ENCODE measurements at regions not wholly inside any gene's neighbourhood (a gene's known extent, or its start where the extent isn't known, plus 50 kb on each side); places are given as distances from the start of the nearest gene placed in this dataset.

DNA sequence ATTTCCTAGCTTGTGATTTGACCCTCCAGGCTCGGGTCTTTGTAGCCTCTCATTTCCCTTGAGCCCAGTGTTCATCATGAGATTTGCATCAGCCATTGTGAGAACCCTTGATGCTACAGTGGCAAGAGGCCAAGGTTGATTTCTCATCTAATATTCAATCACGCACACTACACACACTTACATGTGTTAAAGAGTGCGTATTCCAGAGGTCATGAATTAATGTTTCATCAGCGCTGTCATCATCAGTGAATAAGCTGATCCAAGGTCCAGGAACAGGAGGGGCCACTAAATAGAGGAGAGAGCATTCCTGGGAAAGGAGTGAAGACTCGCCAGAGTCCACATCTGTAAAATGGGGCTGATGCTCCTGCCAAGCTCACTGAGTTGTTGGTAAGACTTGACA lies 276.1 kb upstream of the SIX2 start:
- Histone ChIP-seq H3K9ac (ENCODE audit: low read length) (no peak overlapping the region), H2BK12ac (ENCODE audit: low read length) (no peak overlapping the region), H3K9me3 (ENCODE audit: insufficient read depth, low read depth, low read length) (peaks cover 2% of the 10 kb centered on the region), H3K4me1 (ENCODE audit: control insufficient read depth in 1 of 2, insufficient read depth in 2 of 2, low read length in 2 of 2) (no peaks in the 10 kb centered on the region), H4K12ac (ENCODE audit: low read depth, low read length) (no peak overlapping the region), H3K4ac (ENCODE audit: low read depth, low read length) (no peak overlapping the region), H3K4me3 (ENCODE audit: low read depth, low read length) (no peak overlapping the region), H2BK5ac (ENCODE audit: low read depth, low read length, poor library complexity) (no peak overlapping the region), H3K27me3 (ENCODE audit: insufficient read depth, low read length) (no peaks in the 10 kb centered on the region), H3K18ac (ENCODE audit: low read length) (no peak overlapping the region), H2AK5ac (ENCODE audit: low read length) (no peak overlapping the region), H3K4me2 (ENCODE audit: low read length) (no peak overlapping the region), H3K23ac (ENCODE audit: low read length) (no peak overlapping the region), H4K91ac (ENCODE audit: low read depth, low read length) (no peak overlapping the region), H3K36me3 (ENCODE audit: control insufficient read depth in 1 of 2, insufficient read depth in 2 of 2, low read length in 2 of 2) (no peaks in the 10 kb centered on the region), H2BK120ac (ENCODE audit: insufficient read depth, low read length, poor library complexity) (no peak overlapping the region), H3K14ac (ENCODE audit: low read length) (no peak overlapping the region), H2AFZ (ENCODE audit: insufficient read depth, low read length, poor library complexity) (no peak overlapping the region), H3K79me1 (ENCODE audit: low read length) (no peaks in the 10 kb centered on the region), H4K8ac (ENCODE audit: low read depth, low read length) (no peak overlapping the region), H3K27ac (ENCODE audit: low read depth, low read length) (no peak overlapping the region), H3K79me2 (ENCODE audit: control insufficient read depth, insufficient read depth, low read length, poor library complexity) (no peaks in the 10 kb centered on the region)
- no CpG with 5 or more reads among the region's 5 CpGs for WGBS (ENCODE audit: extremely low coverage, insufficient coverage, insufficient read length)
- no peak for DNase-seq

DNA sequence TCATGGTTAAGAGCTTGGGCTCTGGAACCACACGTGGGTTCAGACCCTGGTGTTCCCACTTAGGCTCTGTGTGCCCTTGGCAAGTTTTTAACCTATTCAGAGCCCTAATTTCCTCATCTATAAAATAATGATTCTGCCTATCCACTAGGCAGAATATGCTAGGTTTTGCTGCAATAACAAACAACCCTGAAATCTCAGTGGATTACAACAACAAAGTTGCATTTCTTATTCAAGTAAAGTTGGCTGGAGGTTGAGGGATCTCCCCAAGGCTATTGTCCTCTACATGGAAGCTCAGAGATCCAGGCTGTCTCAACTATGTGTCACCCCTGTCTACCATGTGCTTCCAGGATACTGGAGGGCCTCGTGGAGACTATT lies 275.4 kb upstream of the SIX2 start:
- Histone ChIP-seq H3K36me3 (ENCODE audit: control insufficient read depth in 1 of 2, insufficient read depth in 2 of 2, low read length in 2 of 2) (no peaks in the 10 kb centered on the region), H4K91ac (ENCODE audit: low read depth, low read length) (no peak overlapping the region), H3K27ac (ENCODE audit: low read depth, low read length) (no peak overlapping the region), H3K9me3 (ENCODE audit: insufficient read depth, low read depth, low read length) (peaks cover 2% of the 10 kb centered on the region), H3K27me3 (ENCODE audit: insufficient read depth, low read length) (no peaks in the 10 kb centered on the region), H2AFZ (ENCODE audit: insufficient read depth, low read length, poor library complexity) (no peak overlapping the region), H3K4me3 (ENCODE audit: low read depth, low read length) (no peak overlapping the region), H3K4me1 (ENCODE audit: control insufficient read depth in 1 of 2, insufficient read depth in 2 of 2, low read length in 2 of 2) (no peaks in the 10 kb centered on the region), H3K9ac (ENCODE audit: low read length) (no peak overlapping the region), H3K14ac (ENCODE audit: low read length) (no peak overlapping the region), H2BK120ac (ENCODE audit: insufficient read depth, low read length, poor library complexity) (no peak overlapping the region), H2BK12ac (ENCODE audit: low read length) (no peak overlapping the region), H3K4ac (ENCODE audit: low read depth, low read length) (no peak overlapping the region), H3K79me1 (ENCODE audit: low read length) (no peaks in the 10 kb centered on the region), H4K8ac (ENCODE audit: low read depth, low read length) (no peak overlapping the region), H3K79me2 (ENCODE audit: control insufficient read depth, insufficient read depth, low read length, poor library complexity) (no peaks in the 10 kb centered on the region), H2BK5ac (ENCODE audit: low read depth, low read length, poor library complexity) (no peak overlapping the region), H2AK5ac (ENCODE audit: low read length) (no peak overlapping the region), H3K23ac (ENCODE audit: low read length) (no peak overlapping the region), H3K18ac (ENCODE audit: low read length) (no peak overlapping the region), H3K4me2 (ENCODE audit: low read length) (no peak overlapping the region), H4K12ac (ENCODE audit: low read depth, low read length) (no peak overlapping the region)
- DNase-seq = no peak
- whole genome bisulfite sequencing (ENCODE audit: extremely low coverage, insufficient coverage, insufficient read length) = no CpG with 5 or more reads among the region's 2 CpGs

DNA sequence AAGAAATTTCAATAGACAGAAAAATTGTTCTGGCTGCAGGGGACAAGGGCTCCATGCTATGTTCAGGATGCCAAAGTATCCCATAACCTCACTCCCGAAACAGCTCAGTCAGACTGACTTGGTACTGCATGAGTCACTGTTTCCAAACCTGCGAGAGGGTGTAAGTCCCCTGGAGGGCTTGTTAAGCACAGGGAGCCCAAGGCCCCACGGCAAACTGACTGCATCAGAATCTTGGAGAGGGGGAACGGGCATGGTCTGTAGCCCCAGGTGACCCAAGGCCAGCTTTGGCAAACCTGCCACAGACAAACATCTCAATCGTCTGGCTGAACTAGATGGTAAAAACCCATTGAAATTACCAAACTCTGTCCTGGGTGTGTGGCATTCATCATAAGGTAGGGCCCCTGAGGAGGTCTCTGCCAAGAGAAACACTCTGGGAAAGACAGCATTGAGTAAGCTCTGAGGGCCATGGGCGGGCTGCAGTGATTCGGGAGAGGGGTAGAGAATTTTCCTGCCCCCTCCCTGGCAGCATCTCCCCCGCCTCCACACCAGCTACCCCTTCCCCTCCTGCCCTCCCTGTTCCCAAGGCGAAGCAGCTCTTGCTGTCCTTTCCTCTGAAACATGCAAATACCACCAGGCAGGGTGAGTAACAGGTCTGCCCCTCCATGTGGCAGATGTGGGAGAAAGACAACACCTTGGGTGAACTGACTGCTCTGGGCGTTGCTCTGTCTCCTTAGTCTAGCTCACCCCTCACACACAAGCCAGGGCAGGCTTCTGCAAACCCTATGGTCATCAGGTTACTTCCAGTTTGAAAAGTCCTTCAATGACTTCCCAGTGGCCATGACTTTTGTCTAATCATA lies 274.7 kb upstream of the SIX2 start:
- H3K79me1 ChIP-seq (ENCODE audit: low read length) = no peaks in the 10 kb centered on the region
- no CpG with 5 or more reads among the region's 10 CpGs for WGBS (ENCODE audit: extremely low coverage, insufficient coverage, insufficient read length)
- no peaks in the 10 kb centered on the region for H3K27me3 ChIP-seq (ENCODE audit: insufficient read depth, low read length)
- no peak overlapping the region for H3K9ac ChIP-seq (ENCODE audit: low read length)
- H3K14ac ChIP-seq (ENCODE audit: low read length) = no peak overlapping the region
- H2BK12ac ChIP-seq (ENCODE audit: low read length) = no peak overlapping the region
- no peak overlapping the region for H3K4me2 ChIP-seq (ENCODE audit: low read length)
- no peak overlapping the region for H4K91ac ChIP-seq (ENCODE audit: low read depth, low read length)
- no peak overlapping the region for H3K4me3 ChIP-seq (ENCODE audit: low read depth, low read length)
- H3K4ac ChIP-seq (ENCODE audit: low read depth, low read length) = no peak overlapping the region
- no peak overlapping the region for H2AK5ac ChIP-seq (ENCODE audit: low read length)
- no peak overlapping the region for H4K8ac ChIP-seq (ENCODE audit: low read depth, low read length)
- peaks cover 2% of the 10 kb centered on the region for H3K9me3 ChIP-seq (ENCODE audit: insufficient read depth, low read depth, low read length)
- no peak overlapping the region for H4K12ac ChIP-seq (ENCODE audit: low read depth, low read length)
- no peak overlapping the region for H2AFZ ChIP-seq (ENCODE audit: insufficient read depth, low read length, poor library complexity)
- no peak overlapping the region for H3K23ac ChIP-seq (ENCODE audit: low read length)
- no peak overlapping the region for H3K18ac ChIP-seq (ENCODE audit: low read length)
- no peaks in the 10 kb centered on the region for H3K4me1 ChIP-seq (ENCODE audit: control insufficient read depth in 1 of 2, insufficient read depth in 2 of 2, low read length in 2 of 2)
- no peak overlapping the region for H3K27ac ChIP-seq (ENCODE audit: low read depth, low read length)
- peak; percentile 84 to 85 for DNase-seq
- H2BK5ac ChIP-seq (ENCODE audit: low read depth, low read length, poor library complexity) = no peak overlapping the region
- H3K36me3 ChIP-seq (ENCODE audit: control insufficient read depth in 1 of 2, insufficient read depth in 2 of 2, low read length in 2 of 2) = no peaks in the 10 kb centered on the region
- no peak overlapping the region for H2BK120ac ChIP-seq (ENCODE audit: insufficient read depth, low read length, poor library complexity)
- H3K79me2 ChIP-seq (ENCODE audit: control insufficient read depth, insufficient read depth, low read length, poor library complexity) = no peaks in the 10 kb centered on the region

- Histone ChIP-seq H3K4me3 (ENCODE audit: low read depth, low read length) (no peak overlapping the region), H3K79me2 (ENCODE audit: control insufficient read depth, insufficient read depth, low read length, poor library complexity) (no peaks in the 10 kb centered on the region), H3K9me3 (ENCODE audit: insufficient read depth, low read depth, low read length) (peaks cover 4% of the 10 kb centered on the region), H2AK5ac (ENCODE audit: low read length) (no peak overlapping the region), H3K4me2 (ENCODE audit: low read length) (no peak overlapping the region), H4K91ac (ENCODE audit: low read depth, low read length) (no peak overlapping the region), H4K8ac (ENCODE audit: low read depth, low read length) (no peak overlapping the region), H3K4ac (ENCODE audit: low read depth, low read length) (no peak overlapping the region), H4K12ac (ENCODE audit: low read depth, low read length) (no peak overlapping the region), H3K4me1 (ENCODE audit: control insufficient read depth in 1 of 2, insufficient read depth in 2 of 2, low read length in 2 of 2) (peaks cover 0 to 1% of the 10 kb centered on the region in 2 experiments), H3K36me3 (ENCODE audit: control insufficient read depth in 1 of 2, insufficient read depth in 2 of 2, low read length in 2 of 2) (no peaks in the 10 kb centered on the region), H2BK12ac (ENCODE audit: low read length) (no peak overlapping the region), H3K23ac (ENCODE audit: low read length) (no peak overlapping the region), H2AFZ (ENCODE audit: insufficient read depth, low read length, poor library complexity) (no peak overlapping the region), H3K27ac (ENCODE audit: low read depth, low read length) (no peak overlapping the region), H3K18ac (ENCODE audit: low read length) (no peak overlapping the region), H2BK120ac (ENCODE audit: insufficient read depth, low read length, poor library complexity) (no peak overlapping the region), H3K9ac (ENCODE audit: low read length) (no peak overlapping the region), H2BK5ac (ENCODE audit: low read depth, low read length, poor library complexity) (no peak overlapping the region), H3K27me3 (ENCODE audit: insufficient read depth, low read length) (no peaks in the 10 kb centered on the region), H3K79me1 (ENCODE audit: low read length) (no peaks in the 10 kb centered on the region), H3K14ac (ENCODE audit: low read length) (no peak overlapping the region)
- no CpG with 5 or more reads among the region's 2 CpGs for WGBS (ENCODE audit: extremely low coverage, insufficient coverage, insufficient read length)
- DNase-seq = peak; percentile 33 to 34
Measured at GRCh38 chr2:45282646-45283045, 273.4 kb upstream of the SIX2 start.

Measured in trophoblast cell (in vitro differentiated cells and primary cell).